Stimulated activated CD4-positive, alpha-beta T cell treated with anti-CD3 and anti-CD28 coated beads, Interleukin-4, amount 100 ng/mL, for 48 hours (primary cell): ENCODE measurements at regions not wholly inside any gene's neighbourhood (a gene's known extent, or its start where the extent isn't known, plus 50 kb on each side); places are given as distances from the start of the nearest gene placed in this dataset.

ENCODE experiments used
- DNase-seq, 2 donors: peaks; one replicate each; pipeline ENCODE4 v3.0.0-alpha.2; 2020; ENCODE audit warnings: low read depth in 2 of 2

- no peak for DNase-seq
These were observed 90.2 kb downstream of the KCTD12 start for GRCh38 chr13:76795701-76796695.

GRCh38 chr13:76792731-76793347 is 93.4 kb downstream of the KCTD12 start:
- no peak for DNase-seq

GRCh38 chr13:76790980-76791819 is 95.0 kb downstream of the KCTD12 start:
- no peak for DNase-seq

GRCh38 chr13:76790526-76790925 is 95.7 kb downstream of the KCTD12 start:
- no peak for DNase-seq

- no peak for DNase-seq
These were observed 102.4 kb downstream of the KCTD12 start for GRCh38 chr13:76783798-76784197.

- DNase-seq: no peak
These were observed 107.4 kb downstream of the KCTD12 start for GRCh38 chr13:76778853-76779252.

- DNase-seq: no peak
These were observed 109.1 kb downstream of the KCTD12 start for GRCh38 chr13:76777096-76777495.

GRCh38 chr13:76775088-76775740 is 111.0 kb downstream of the KCTD12 start:
- no peak for DNase-seq

GRCh38 chr13:76773448-76774094 is 112.6 kb downstream of the KCTD12 start:
- DNase-seq: no peak

GRCh38 chr13:76772241-76772640 is 114.0 kb downstream of the KCTD12 start:
- DNase-seq: no peak

- DNase-seq: no peak
These were observed 116.9 kb downstream of the KCTD12 start for GRCh38 chr13:76769271-76769791.

- DNase-seq: no peak
These were observed 117.8 kb downstream of the KCTD12 start for GRCh38 chr13:76768384-76768783.

GRCh38 chr13:76764916-76765315 is 121.3 kb downstream of the KCTD12 start:
- no peak for DNase-seq

GRCh38 chr13:76764429-76764828 is 121.8 kb downstream of the KCTD12 start:
- no peak for DNase-seq

GRCh38 chr13:76762721-76763120 is 123.5 kb downstream of the KCTD12 start:
- no peak for DNase-seq

GRCh38 chr13:76759877-76760276 is 126.3 kb downstream of the KCTD12 start:
- DNase-seq: no peak

- DNase-seq: no peak
These were observed 127.5 kb downstream of the KCTD12 start for GRCh38 chr13:76758738-76759137.

- no peak for DNase-seq
These were observed 127.9 kb downstream of the KCTD12 start for GRCh38 chr13:76758257-76758656.

GRCh38 chr13:76756451-76756850 is 129.8 kb downstream of the KCTD12 start:
- DNase-seq: no peak

- DNase-seq: no peak
These were observed 131.8 kb downstream of the KCTD12 start for GRCh38 chr13:76754414-76754813.

GRCh38 chr13:76751278-76751677 is 134.9 kb downstream of the KCTD12 start:
- DNase-seq: no peak
